B cell (primary cell): ENCODE measurements at regions not wholly inside any gene's neighbourhood (a gene's known extent, or its start where the extent isn't known, plus 50 kb on each side); places are given as distances from the start of the nearest gene placed in this dataset.

Experiments
- ATAC-seq: fragments of 200-7000 bp; cut with Tn5 transposase; one replicate; pipeline ENCODE4 v1.10.0; 2021; ENCODE audit warnings: low read depth, mild to moderate bottlenecking, moderate number of reproducible peaks, moderate library complexity
- CTCF ChIA-PET: fragments of 350-600 bp; sonication (Branson Sonifier 250); formaldehyde crosslinking; loops from one replicate; lab custom pipeline; 2021; ENCODE audit warnings: antibody characterized with exemption, inconsistent platforms; lab: Charles Lee
- POLR2A ChIA-PET: fragments of 350-600 bp; sonication (Branson Sonifier 250); formaldehyde crosslinking; loops from one replicate; lab custom pipeline; 2021; ENCODE audit warnings: antibody characterized with exemption; lab: Charles Lee
- DNase-seq: peaks from one replicate; pipeline ENCODE4 v3.0.0; 2013
- H2AFZ ChIP-seq: 2 replicates; pipeline ENCODE4 v1.6.1; 2012; ENCODE audit warnings: mild to moderate bottlenecking, low read depth, low read length; ENCODE audit not compliant: insufficient read depth, poor library complexity, severe bottlenecking
- H3K27ac ChIP-seq, 2 donors: 1 replicate in 1 of 2; 2 replicates in 1 of 2; pipeline ENCODE4 v1.5.1; 2012 to 2013; ENCODE audit warnings: low read length in 2 of 2, mild to moderate bottlenecking in 2 of 2, moderate library complexity in 1 of 2
- H3K27me3 ChIP-seq, 4 experiments: fragments of 200-600 bp in 1 of 4; sonication (generic) in 1 of 4; replicated peaks in 1 of 4; 1 replicate in 2 of 4; 2 replicates in 2 of 4; pipeline versions ENCODE4 v1.6.1 to v1.7.0; 2013 to 2016; ENCODE audit warnings: low read length in 3 of 4, mild to moderate bottlenecking in 2 of 4, mixed read lengths in 1 of 4, moderate library complexity in 1 of 4; ENCODE audit not compliant: insufficient read depth in 4 of 4, control insufficient read depth in 3 of 4; ENCODE audit errors: control extremely low read depth in 1 of 4
- H3K36me3 ChIP-seq, 2 experiments: replicated peaks in 1 of 2; 1 replicate in 1 of 2; 2 replicates in 1 of 2; pipeline versions ENCODE4 v1.6.1 to v1.7.1; 2013; ENCODE audit warnings: low read length in 1 of 2; ENCODE audit not compliant: insufficient read depth in 2 of 2, control insufficient read depth in 1 of 2; ENCODE audit errors: control extremely low read depth in 1 of 2, extremely low read depth in 1 of 2
- H3K4me1 ChIP-seq, 2 donors: fragments of 200-600 bp in 1 of 2; sonication (generic) in 1 of 2; 1 replicate in 1 of 2; 2 replicates in 1 of 2; pipeline versions ENCODE4 v1.5.1 to v1.6.1; 2013 to 2017; ENCODE audit warnings: low read length in 2 of 2; ENCODE audit not compliant: control insufficient read depth in 2 of 2, insufficient read depth in 2 of 2
- H3K4me2 ChIP-seq: replicated peaks from 2 replicates; pipeline ENCODE3; 2012; ENCODE audit warnings: mild to moderate bottlenecking, low read depth, low read length; ENCODE audit not compliant: poor library complexity, severe bottlenecking
- H3K4me3 ChIP-seq, 5 experiments: fragments of 200-600 bp in 1 of 5; sonication (generic) in 1 of 5; 1 replicate in 3 of 5; 2 replicates in 2 of 5; pipeline versions ENCODE4 v1.5.1 to v1.7.0; 2011 to 2016; ENCODE audit warnings: low read length in 4 of 5, mild to moderate bottlenecking in 4 of 5, low read depth in 2 of 5, control low read depth in 1 of 5, moderate library complexity in 1 of 5; ENCODE audit not compliant: insufficient read depth in 1 of 5; ENCODE audit errors: control extremely low read depth in 1 of 5, extremely low read depth in 1 of 5
- H3K79me2 ChIP-seq: fragments of 200-600 bp; sonication (generic); one replicate; pipeline ENCODE4 v1.6.0; 2016; ENCODE audit warnings: low read length; ENCODE audit not compliant: control insufficient read depth, insufficient read depth
- H3K9ac ChIP-seq: fragments of 200-600 bp; sonication (generic); 2 replicates; pipeline ENCODE4 v1.6.1; 2017; ENCODE audit warnings: mild to moderate bottlenecking, low read length, moderate library complexity
- H3K9me3 ChIP-seq, 3 donors: one replicate each; pipeline versions ENCODE4 v1.6.1 to v1.7.1; 2013; ENCODE audit warnings: low read length in 2 of 3; ENCODE audit not compliant: control insufficient read depth in 2 of 3, insufficient read depth in 1 of 3; ENCODE audit errors: control extremely low read depth in 1 of 3
- H4K20me1 ChIP-seq: 2 replicates; pipeline ENCODE4 v1.6.0; 2012; ENCODE audit warnings: mild to moderate bottlenecking, low read length; ENCODE audit not compliant: insufficient read depth, control insufficient read depth, poor library complexity, severe bottlenecking
- H3K27ac Mint-ChIP-seq: one replicate; pipeline ENCODE4 v1.8.0; 2021; ENCODE audit warnings: mixed read lengths
- H3K27me3 Mint-ChIP-seq: one replicate; pipeline ENCODE4 v1.8.0; 2021; ENCODE audit warnings: mixed read lengths
- H3K4me1 Mint-ChIP-seq: one replicate; pipeline ENCODE4 v1.8.0; 2021; ENCODE audit warnings: mixed read lengths
- H3K4me3 Mint-ChIP-seq: one replicate; pipeline ENCODE4 v1.8.0; 2021; ENCODE audit warnings: mixed read lengths
- H3K9me3 Mint-ChIP-seq: one replicate; pipeline ENCODE4 v1.8.0; 2022; ENCODE audit warnings: mixed read lengths; ENCODE audit not compliant: insufficient read depth
- CTCF ChIP-seq: fragments of 200-600 bp; IDR thresholded peaks from one replicate; pipeline ENCODE4 v1.8.0; 2022; ENCODE audit warnings: antibody characterized with exemption, mild to moderate bottlenecking
- EZH2 ChIP-seq: IDR thresholded peaks from 2 replicates; pipeline ENCODE4 v1.6.1; 2012; ENCODE audit warnings: borderline replicate concordance, low read depth, mild to moderate bottlenecking, moderate library complexity, low read length; ENCODE audit not compliant: insufficient read depth, poor library complexity, severe bottlenecking
- WGBS: methylation state at CpG from one replicate; pipeline ENCODE4 v1.1.5; 2013; ENCODE audit warnings: missing lambda C conversion rate; ENCODE audit not compliant: insufficient coverage; 5-methylcytosine and 5-hydroxymethylcytosine counted together
- intact Hi-C: fragments of 100-400 bp; cut with micrococcal nuclease; formaldehyde crosslinking; loops from one replicate; pipeline ENCODE4 v1.10.0; 2022

- TF ChIP-seq EZH2 (no peak), CTCF (no peak)
- 100% methylated on average over 1 of the region's 1 CpG for WGBS
- Mint-ChIP-seq H3K27ac (no peak overlapping the region), H3K4me1 (peaks cover 8% of the 10 kb centered on the region), H3K4me3 (no peak overlapping the region), H3K9me3 (peaks cover 9% of the 10 kb centered on the region), H3K27me3 (no peaks in the 10 kb centered on the region)
- DNase-seq (no peak), ATAC-seq (no peak)
- POLR2A ChIA-PET: no interaction called here
- no peaks in the 10 kb centered on the region for H3K36me3 ChIP-seq
- H3K4me1 ChIP-seq: peaks cover 3 to 5% of the 10 kb centered on the region in 2 donors
- H3K27me3 ChIP-seq: no peaks in the 10 kb centered on the region
- no peak overlapping the region for H3K27ac ChIP-seq
- intact Hi-C loops: loop anchor here (10.0 kb wide), 1 partner anchor 50 kb away; no protein-coding TSS in a partner anchor
- no peak overlapping the region for H2AFZ ChIP-seq
- no peak overlapping the region for H3K4me3 ChIP-seq
- no peaks in the 10 kb centered on the region for H4K20me1 ChIP-seq
- no peak overlapping the region for H3K9ac ChIP-seq
- CTCF ChIA-PET: interaction anchor here (0.6 to 1.2 kb wide), 2 partner anchors 23 to 239 kb away, joined by 3 read pairs; no protein-coding TSS in a partner anchor
- H3K4me2 ChIP-seq: no peak overlapping the region
- H3K9me3 ChIP-seq: peaks cover 0 to 7% (median 7%) of the 10 kb centered on the region in 3 donors
- H3K79me2 ChIP-seq: no peaks in the 10 kb centered on the region
Observed at GRCh38 chr12:89774645-89775044, 66.0 kb upstream of the ATP2B1 start.

GRCh38 chr12:89770391-89770790 is 61.8 kb upstream of the ATP2B1 start:
- Mint-ChIP-seq H3K9me3 (peaks cover 6% of the 10 kb centered on the region), H3K4me3 (no peak overlapping the region)

More at GRCh38 chr12:89770391-89770790, 61.8 kb upstream of the ATP2B1 start:
- TF ChIP-seq CTCF (no peak), EZH2 (no peak)
- peaks cover 0 to 4% (median 3%) of the 10 kb centered on the region in 3 donors for H3K9me3 ChIP-seq
- H3K9ac ChIP-seq: no peak overlapping the region
- H3K36me3 ChIP-seq: no peaks in the 10 kb centered on the region
- intact Hi-C loops: loop anchor here (10.0 kb wide), 1 partner anchor 54 kb away; no protein-coding TSS in a partner anchor
- no peak overlapping the region for H3K4me2 ChIP-seq
- ChIA-PET CTCF (no interaction called here), POLR2A (no interaction called here)
- H3K4me3 ChIP-seq: no peak overlapping the region
- no peaks in the 10 kb centered on the region for H3K27me3 Mint-ChIP-seq
- H3K4me1 Mint-ChIP-seq: peaks cover 20% of the 10 kb centered on the region
- DNase-seq (no peak), ATAC-seq (no peak)
- H4K20me1 ChIP-seq: no peaks in the 10 kb centered on the region
- no peaks in the 10 kb centered on the region for H3K79me2 ChIP-seq
- no peak overlapping the region for H3K27ac Mint-ChIP-seq
- no peak overlapping the region for H2AFZ ChIP-seq
- H3K4me1 ChIP-seq: peaks cover 12% of the 10 kb centered on the region in 2 donors
- no peak overlapping the region for H3K27ac ChIP-seq
- no peaks in the 10 kb centered on the region for H3K27me3 ChIP-seq
